Activated CD4-positive, alpha-beta T cell treated with anti-CD3 and anti-CD28 coated beads, Interleukin-2, amount 10 ng/mL, durations not matched to agents 7 days and 5 days (primary cell): ENCODE measurements at regions not wholly inside any gene's neighbourhood (a gene's known extent, or its start where the extent isn't known, plus 50 kb on each side); places are given as distances from the start of the nearest gene placed in this dataset.

Experiments
- CTCF ChIA-PET: fragments of 350-600 bp; sonication (Branson Sonifier 250); formaldehyde crosslinking; loops from one replicate; lab custom pipeline; 2021; ENCODE audit warnings: antibody characterized with exemption; lab: Charles Lee
- POLR2A ChIA-PET: fragments of 350-600 bp; sonication (Branson Sonifier 250); formaldehyde crosslinking; loops from one replicate; lab custom pipeline; 2021; ENCODE audit warnings: antibody characterized with exemption; lab: Charles Lee
- DNase-seq: peaks from one replicate; pipeline ENCODE4 v3.0.0-alpha.2; 2020
- H3K27ac Mint-ChIP-seq: one replicate; pipeline ENCODE4 v1.8.0; 2021; ENCODE audit warnings: mild to moderate bottlenecking, moderate library complexity, mixed read lengths
- H3K27me3 Mint-ChIP-seq: one replicate; pipeline ENCODE4 v1.8.0; 2021; ENCODE audit warnings: mixed read lengths
- H3K36me3 Mint-ChIP-seq: one replicate; pipeline ENCODE4 v1.8.0; 2021; ENCODE audit warnings: low read depth, mixed read lengths
- H3K4me1 Mint-ChIP-seq: one replicate; pipeline ENCODE4 v1.8.0; 2021; ENCODE audit warnings: mixed read lengths
- H3K4me3 Mint-ChIP-seq: one replicate; pipeline ENCODE4 v1.8.0; 2021; ENCODE audit warnings: mild to moderate bottlenecking, moderate library complexity, mixed read lengths
- H3K9me3 Mint-ChIP-seq: one replicate; pipeline ENCODE4 v1.8.0; 2021; ENCODE audit warnings: mixed read lengths

DNA sequence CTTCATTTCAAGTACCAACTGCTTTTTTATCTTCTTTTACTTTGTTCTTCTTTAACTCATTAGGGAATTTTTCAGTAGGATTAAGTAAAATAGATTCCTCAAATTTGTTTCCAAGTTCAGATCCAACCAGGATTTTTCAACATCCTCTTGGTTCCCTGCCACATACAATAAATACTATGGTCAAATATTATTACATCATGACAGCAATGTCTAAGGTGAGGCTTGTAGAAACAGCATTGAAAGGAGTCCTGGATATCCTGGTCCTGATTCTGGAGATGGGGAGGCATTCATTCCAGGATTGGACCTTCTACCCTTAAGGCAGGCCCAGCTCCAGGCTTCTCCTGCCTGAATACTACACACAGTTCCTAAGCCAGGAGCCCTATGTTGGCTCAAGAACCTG lies 80.2 kb upstream of the F3 start:
- POLR2A ChIA-PET = no interaction called here
- no peak overlapping the region for H3K27ac Mint-ChIP-seq
- H3K4me3 Mint-ChIP-seq = no peak overlapping the region
- H3K9me3 Mint-ChIP-seq = no peaks in the 10 kb centered on the region
- peaks cover 2% of the 10 kb centered on the region for H3K27me3 Mint-ChIP-seq
- no peak for DNase-seq
- H3K4me1 Mint-ChIP-seq = no peaks in the 10 kb centered on the region
- CTCF ChIA-PET = no interaction called here
- no peaks in the 10 kb centered on the region for H3K36me3 Mint-ChIP-seq

DNA sequence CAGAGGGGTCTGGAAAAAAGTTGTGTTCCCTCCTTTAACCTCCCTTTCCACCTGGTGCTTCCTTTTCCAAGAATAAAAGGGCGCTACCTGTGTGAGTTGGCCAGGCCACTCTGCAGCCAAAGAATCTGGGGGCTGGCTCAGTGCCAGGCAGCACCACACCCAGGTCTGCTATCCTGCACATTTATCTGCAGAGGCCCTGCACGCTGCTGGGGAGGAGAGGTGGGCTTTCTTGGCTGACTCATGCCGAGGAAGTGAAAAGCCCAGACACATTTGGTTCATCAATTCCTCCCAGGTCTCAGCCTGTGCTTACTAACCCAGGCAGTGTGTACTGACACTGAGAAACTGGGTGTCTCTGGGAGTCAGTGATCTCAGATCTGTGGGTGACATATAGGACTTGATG lies 79.8 kb upstream of the F3 start:
- no peaks in the 10 kb centered on the region for H3K9me3 Mint-ChIP-seq
- H3K36me3 Mint-ChIP-seq = no peaks in the 10 kb centered on the region
- H3K4me3 Mint-ChIP-seq = no peak overlapping the region
- peaks cover 2% of the 10 kb centered on the region for H3K27me3 Mint-ChIP-seq
- ChIA-PET CTCF (no interaction called here), POLR2A (no interaction called here)
- H3K4me1 Mint-ChIP-seq = no peaks in the 10 kb centered on the region
- no peak overlapping the region for H3K27ac Mint-ChIP-seq
- no peak for DNase-seq

DNA sequence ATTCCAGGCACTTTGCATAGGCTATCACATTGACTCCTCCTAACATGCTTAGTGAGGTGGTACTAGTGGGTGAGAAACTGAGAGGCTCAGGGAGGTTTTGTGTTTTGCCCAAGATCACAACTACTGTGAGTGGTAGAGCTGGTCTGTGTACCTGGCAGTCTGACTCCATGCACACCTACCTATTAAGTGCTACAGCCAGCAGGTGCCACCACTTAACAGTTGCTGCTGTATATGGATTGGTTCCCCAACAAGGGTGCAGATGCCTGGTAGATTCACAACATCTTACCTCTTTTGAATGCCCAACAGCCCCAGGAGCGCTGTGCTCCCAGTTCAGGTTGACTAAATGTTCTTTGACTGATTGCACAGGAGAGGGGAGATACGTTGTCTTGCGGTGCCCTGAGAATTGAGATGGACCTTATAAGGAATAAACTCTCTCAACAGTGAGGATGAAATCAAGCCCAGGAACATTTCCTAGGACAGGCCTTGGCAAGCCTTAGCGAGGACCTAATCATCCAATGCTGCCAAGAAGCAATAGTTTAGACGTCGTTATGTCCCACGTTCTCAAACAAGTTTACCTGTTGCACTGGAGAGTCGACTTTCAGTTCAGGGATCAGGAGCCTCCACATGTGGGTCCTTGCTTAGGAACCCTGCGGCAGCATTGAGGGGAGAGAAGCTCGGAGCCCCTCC lies 78.9 kb upstream of the F3 start:
- Mint-ChIP-seq H3K4me1 (no peaks in the 10 kb centered on the region), H3K4me3 (no peak overlapping the region), H3K27ac (no peak overlapping the region), H3K9me3 (no peaks in the 10 kb centered on the region), H3K36me3 (no peaks in the 10 kb centered on the region), H3K27me3 (peaks cover 2% of the 10 kb centered on the region)
- ChIA-PET CTCF (no interaction called here), POLR2A (no interaction called here)
- no peak for DNase-seq

DNA sequence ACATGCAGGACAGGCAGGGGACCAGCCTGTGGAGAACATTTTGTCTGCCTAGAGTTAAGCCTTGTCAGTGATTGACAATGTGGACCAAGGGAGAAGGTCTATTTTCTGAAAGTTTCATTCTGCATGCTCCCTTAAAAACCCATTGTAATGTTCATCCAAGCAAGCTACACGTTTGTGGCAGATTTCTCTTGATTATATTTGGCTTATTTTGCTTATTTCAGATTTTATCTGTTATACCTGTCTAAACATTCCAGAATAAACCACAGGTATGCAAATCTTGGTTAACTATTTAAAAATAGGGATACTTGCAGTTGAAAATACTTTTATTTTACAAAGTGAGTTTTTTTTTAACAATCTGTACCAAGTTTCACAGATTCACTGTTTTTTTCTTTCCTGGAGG lies 78.2 kb upstream of the F3 start:
- Mint-ChIP-seq H3K36me3 (no peaks in the 10 kb centered on the region), H3K27me3 (peaks cover 2% of the 10 kb centered on the region), H3K4me1 (peaks cover 5% of the 10 kb centered on the region), H3K27ac (no peak overlapping the region), H3K4me3 (no peak overlapping the region), H3K9me3 (no peaks in the 10 kb centered on the region)
- DNase-seq = no peak
- POLR2A ChIA-PET = interaction anchor here (0.7 kb wide), 1 partner anchor 606 kb away, joined by 13 read pairs; no protein-coding TSS in a partner anchor
- CTCF ChIA-PET = no interaction called here

DNA sequence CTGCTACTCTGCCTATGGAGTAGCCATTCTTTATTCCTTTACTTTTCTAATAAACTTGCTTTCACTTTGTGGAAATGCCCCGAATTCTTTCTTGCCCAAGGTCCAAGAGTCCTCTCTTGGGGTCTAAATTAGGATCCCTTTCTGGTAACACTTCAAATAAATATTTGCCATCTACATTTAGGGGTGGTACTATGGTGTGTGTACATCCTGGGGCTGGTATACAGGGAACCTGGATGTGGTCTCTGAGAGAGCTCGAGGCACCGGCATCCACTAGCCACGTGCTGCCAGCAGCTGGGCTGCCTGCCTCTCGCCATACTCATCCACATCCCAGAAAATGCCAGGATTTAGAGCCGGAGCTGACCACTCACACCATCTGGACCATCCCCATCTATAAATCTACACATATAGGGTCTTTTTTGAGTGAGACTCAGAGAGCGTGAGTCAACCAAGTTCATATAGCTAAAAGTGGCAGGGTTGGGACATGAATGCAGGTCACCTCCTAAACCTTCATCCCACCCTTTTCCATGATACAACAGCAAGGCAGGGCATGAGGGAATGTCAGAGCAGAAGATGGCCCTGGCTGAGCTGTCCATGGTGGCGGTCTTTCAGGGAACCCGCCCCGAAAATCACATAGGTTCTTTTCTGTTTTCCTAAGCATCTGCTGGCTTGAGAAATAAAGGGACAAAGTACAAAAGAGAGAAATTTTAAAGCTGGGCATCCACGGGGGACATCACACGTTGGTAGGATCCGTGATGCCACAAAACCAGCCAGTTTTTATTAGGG lies 76.6 kb upstream of the F3 start:
- H3K4me1 Mint-ChIP-seq = peaks cover 7% of the 10 kb centered on the region
- no peak overlapping the region for H3K27ac Mint-ChIP-seq
- H3K36me3 Mint-ChIP-seq = no peaks in the 10 kb centered on the region
- peaks cover 2% of the 10 kb centered on the region for H3K27me3 Mint-ChIP-seq
- no peaks in the 10 kb centered on the region for H3K9me3 Mint-ChIP-seq
- ChIA-PET POLR2A (no interaction called here), CTCF (interaction anchor here (0.8 kb wide), 1 partner anchor 17 kb away, joined by 4 read pairs; no protein-coding TSS in a partner anchor)
- no peak for DNase-seq
- no peak overlapping the region for H3K4me3 Mint-ChIP-seq

DNA sequence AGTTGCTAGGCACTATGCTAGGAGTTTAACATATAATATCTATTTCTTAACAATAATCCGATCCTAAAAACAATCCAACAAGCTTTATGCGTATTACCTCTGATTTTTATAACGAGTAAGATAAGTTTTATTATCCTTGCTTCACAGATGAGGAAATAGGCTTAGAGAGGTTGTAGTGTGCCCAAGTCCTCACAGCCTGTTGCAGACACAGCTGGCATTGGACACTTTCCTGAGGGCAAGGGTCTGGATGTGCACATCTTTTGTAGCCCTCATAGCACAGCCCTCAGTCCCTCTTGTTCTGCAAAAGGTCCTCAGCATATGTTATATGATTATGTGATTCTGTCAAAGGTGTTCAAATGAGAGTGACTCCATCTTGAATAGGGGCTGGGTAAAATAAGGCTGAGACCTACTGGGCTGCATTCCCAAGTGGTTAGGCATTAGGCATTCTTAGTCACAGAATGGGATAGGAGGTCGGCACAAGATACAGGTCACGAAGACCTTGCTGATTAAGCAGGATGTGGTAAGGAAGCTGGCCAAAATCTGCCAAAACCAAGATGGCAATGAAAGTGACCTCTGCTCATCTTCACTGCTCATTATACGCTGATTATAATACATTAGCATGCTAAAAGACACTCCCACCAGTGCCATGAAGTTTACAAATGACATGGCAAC lies 75.7 kb upstream of the F3 start:
- no peaks in the 10 kb centered on the region for H3K9me3 Mint-ChIP-seq
- CTCF ChIA-PET = no interaction called here
- peaks cover 2% of the 10 kb centered on the region for H3K27me3 Mint-ChIP-seq
- H3K27ac Mint-ChIP-seq = no peak overlapping the region
- H3K36me3 Mint-ChIP-seq = no peaks in the 10 kb centered on the region
- no peak overlapping the region for H3K4me3 Mint-ChIP-seq
- DNase-seq = no peak
- POLR2A ChIA-PET = no interaction called here
- H3K4me1 Mint-ChIP-seq = peaks cover 9% of the 10 kb centered on the region

DNA sequence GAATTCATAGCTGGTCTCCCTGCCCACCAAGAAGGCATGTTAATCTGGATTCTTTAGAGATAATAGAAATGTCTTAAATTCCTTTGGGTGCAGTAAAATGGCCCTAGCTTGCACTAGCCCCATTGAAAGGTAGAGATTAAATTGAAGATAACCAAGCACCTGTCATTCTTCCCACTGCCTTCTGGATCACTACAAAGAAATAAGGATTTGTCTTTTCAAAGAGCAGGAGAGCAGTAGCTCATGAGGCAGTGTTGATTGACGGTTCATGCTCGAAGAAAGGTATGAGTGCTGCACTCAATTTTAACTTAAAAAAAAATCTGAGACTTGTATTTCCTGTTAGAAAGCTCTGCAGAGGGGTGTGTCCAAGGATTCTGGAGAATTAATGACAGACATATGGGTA lies 74.9 kb upstream of the F3 start:
- ChIA-PET POLR2A (no interaction called here), CTCF (no interaction called here)
- no peaks in the 10 kb centered on the region for H3K9me3 Mint-ChIP-seq
- no peaks in the 10 kb centered on the region for H3K36me3 Mint-ChIP-seq
- no peak overlapping the region for H3K27ac Mint-ChIP-seq
- H3K4me1 Mint-ChIP-seq = peaks cover 9% of the 10 kb centered on the region
- peaks cover 2% of the 10 kb centered on the region for H3K27me3 Mint-ChIP-seq
- no peak overlapping the region for H3K4me3 Mint-ChIP-seq
- DNase-seq = no peak

DNA sequence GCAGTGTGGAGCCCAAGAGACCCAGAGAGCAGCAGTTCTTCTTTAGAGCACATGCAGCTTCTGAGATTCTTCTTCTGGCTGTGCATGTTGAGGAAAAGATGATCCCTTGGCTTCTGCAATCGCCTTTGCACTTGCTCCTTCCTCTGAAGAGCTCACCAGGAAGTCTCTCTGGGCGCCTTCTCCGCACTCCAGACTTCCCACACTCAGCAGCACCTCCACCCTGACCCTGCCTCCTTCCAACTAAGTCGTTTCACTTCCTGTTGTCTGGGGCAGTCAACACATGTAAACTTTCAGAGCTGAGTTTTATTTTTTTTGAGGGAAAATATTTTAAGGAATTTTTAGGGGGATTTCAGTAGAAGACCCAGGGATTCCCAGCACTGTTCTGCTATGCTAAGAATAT lies 73.4 kb upstream of the F3 start:
- Mint-ChIP-seq H3K27me3 (peaks cover 2% of the 10 kb centered on the region), H3K27ac (no peak overlapping the region), H3K4me3 (no peak overlapping the region), H3K9me3 (no peaks in the 10 kb centered on the region), H3K36me3 (no peaks in the 10 kb centered on the region), H3K4me1 (peaks cover 9% of the 10 kb centered on the region)
- ChIA-PET POLR2A (no interaction called here), CTCF (interaction anchor here (1.2 kb wide), 1 partner anchor 11 kb away, joined by 3 read pairs; no protein-coding TSS in a partner anchor)
- no peak for DNase-seq

DNA sequence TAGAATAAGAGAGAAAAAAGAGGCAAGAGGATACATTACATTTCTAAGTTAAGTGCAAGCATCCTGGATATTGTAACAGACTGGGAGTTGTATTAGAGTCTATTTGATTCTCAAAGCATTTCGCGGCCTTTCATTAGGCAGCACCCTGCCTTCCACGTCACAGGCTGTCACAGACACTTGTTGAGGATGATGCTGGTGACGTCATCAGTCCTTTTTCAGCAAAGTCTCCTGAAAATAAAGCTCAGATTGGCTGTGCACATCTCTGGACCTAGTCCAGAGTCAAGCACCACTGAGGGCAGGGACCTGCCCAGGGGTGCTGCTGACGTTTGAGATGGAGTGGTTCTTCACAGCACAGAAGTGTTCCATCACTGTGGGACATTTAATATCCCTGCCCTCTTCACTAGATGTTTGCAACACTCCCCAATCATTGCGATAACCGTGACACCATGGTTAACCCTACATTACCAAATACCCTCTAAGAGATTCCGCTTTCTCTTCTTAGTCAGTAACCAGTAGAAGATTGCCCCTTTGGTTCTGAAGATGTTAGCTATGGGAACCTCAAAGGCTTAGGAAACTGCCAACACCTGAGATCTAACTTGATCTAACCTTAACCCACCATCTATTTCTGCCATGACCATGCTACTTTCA lies 72.7 kb upstream of the F3 start:
- Mint-ChIP-seq H3K36me3 (no peaks in the 10 kb centered on the region), H3K4me3 (no peak overlapping the region), H3K9me3 (no peaks in the 10 kb centered on the region), H3K27ac (no peak overlapping the region), H3K4me1 (peaks cover 9% of the 10 kb centered on the region), H3K27me3 (peaks cover 2% of the 10 kb centered on the region)
- no peak for DNase-seq
- POLR2A ChIA-PET = no interaction called here
- CTCF ChIA-PET = interaction anchor here (1.2 kb wide), 1 partner anchor 12 kb away, joined by 3 read pairs; no protein-coding TSS in a partner anchor

DNA sequence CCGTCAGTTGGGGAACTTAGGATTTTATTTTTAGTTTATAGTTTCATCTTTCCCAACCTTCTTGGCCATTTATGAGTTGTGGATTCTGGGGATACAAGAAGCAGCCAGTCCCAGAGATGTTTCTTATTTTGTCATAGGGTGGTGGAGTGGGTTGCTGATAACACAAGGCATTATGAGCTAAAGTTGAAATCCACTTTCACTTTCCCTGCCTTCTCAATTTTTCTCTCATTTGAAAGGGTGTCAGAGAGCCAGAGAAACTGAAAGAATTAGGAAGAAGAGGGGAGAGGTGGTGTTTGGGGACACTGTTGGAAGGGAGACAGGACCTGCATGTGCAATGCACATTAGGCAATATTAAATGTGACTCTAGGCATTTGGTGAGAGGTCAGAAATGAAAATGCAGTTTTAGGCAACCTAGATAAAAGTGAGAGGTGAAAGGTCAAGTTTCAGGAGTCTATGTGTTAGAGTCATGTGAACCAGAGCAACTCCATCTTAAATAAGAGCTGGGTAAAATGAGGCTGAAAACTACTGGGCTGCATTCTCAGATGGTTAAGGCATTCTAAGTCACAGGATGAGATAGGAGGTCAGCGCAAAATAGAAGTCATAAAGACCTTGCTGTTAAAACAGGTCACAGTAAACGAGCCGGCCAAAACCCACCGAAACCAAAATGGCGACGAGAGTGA lies 71.1 kb upstream of the F3 start:
- H3K4me1 Mint-ChIP-seq = peaks cover 9% of the 10 kb centered on the region
- no peaks in the 10 kb centered on the region for H3K36me3 Mint-ChIP-seq
- no peak overlapping the region for H3K4me3 Mint-ChIP-seq
- no peak for DNase-seq
- peaks cover 1% of the 10 kb centered on the region for H3K27me3 Mint-ChIP-seq
- no peaks in the 10 kb centered on the region for H3K9me3 Mint-ChIP-seq
- CTCF ChIA-PET = no interaction called here
- H3K27ac Mint-ChIP-seq = no peak overlapping the region
- POLR2A ChIA-PET = no interaction called here

DNA sequence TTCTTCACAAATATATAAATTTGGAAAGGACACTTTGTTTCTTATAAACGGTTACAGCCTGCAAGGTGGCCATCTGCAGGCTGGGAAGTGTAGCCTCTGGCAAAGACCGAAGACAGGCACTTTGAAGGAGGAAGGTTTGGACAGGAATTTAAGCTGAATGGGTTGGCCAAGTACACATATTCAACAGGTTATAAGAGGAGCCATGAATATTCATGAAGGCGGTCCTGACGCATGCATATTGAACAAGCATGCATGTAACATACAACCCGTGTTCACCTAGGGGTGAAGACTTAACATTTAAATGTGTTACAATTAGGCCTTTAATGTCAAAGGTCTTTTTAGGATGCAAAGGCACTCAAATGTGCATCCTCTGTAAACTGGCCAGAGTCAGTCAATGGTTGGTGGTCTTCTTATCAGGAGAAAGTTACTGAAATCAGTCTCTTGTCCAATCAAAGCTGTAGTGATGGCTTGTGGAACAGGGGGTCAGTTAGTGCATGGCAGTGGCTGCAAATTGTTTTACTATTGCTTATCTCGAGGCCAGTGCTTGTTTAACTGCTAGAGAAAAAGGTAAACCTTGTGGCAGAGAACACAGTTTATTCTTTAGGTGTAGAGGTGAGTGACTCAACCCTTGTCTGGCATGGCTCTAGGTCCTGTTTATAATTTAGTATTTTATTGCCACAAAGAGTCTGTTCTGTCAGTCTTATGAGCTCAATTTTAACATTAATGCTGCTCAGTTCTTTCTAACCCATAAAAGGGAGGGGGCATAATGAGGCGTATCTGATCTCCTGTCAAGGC lies 70.3 kb upstream of the F3 start:
- peaks cover 2% of the 10 kb centered on the region for H3K27me3 Mint-ChIP-seq
- no peak overlapping the region for H3K27ac Mint-ChIP-seq
- DNase-seq = no peak
- H3K4me1 Mint-ChIP-seq = peaks cover 9% of the 10 kb centered on the region
- H3K4me3 Mint-ChIP-seq = no peak overlapping the region
- no peaks in the 10 kb centered on the region for H3K36me3 Mint-ChIP-seq
- ChIA-PET POLR2A (no interaction called here), CTCF (no interaction called here)
- no peaks in the 10 kb centered on the region for H3K9me3 Mint-ChIP-seq

DNA sequence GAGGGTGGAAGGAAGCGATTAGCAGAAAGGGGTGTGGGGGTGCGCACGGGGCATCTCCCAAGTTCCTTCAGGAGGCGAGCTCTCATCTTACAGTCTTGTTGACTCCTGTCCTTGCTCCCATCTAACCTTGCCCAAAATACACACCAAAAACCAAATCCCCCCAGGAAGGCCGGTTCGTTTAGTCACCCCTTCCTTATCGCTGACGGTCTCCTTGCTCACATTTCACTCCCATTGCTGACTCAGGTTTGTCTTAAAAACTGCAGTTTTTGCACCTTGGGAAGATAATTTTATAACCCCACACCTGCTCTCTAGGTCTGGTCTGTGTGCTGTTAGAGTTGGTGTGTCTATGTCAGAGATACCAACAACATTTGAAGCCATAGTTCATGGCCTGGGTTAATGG lies 68.1 kb upstream of the F3 start:
- Mint-ChIP-seq H3K27ac (no peak overlapping the region), H3K4me3 (no peak overlapping the region), H3K36me3 (no peaks in the 10 kb centered on the region), H3K27me3 (peaks cover 3% of the 10 kb centered on the region), H3K9me3 (no peaks in the 10 kb centered on the region), H3K4me1 (peaks cover 3% of the 10 kb centered on the region)
- DNase-seq = no peak
- ChIA-PET POLR2A (no interaction called here), CTCF (no interaction called here)
